Type B pancreatic cell (in vitro differentiated cells): ENCODE measurements at regions not wholly inside any gene's neighbourhood (a gene's known extent, or its start where the extent isn't known, plus 50 kb on each side); places are given as distances from the start of the nearest gene placed in this dataset.

Experiments
- DNase-seq: peaks from one replicate; pipeline ENCODE4 v3.0.0; 2021; ENCODE audit warnings: mixed read lengths; ENCODE audit not compliant: unreplicated experiment; ENCODE audit errors: extremely low spot score
- H3K27ac Mint-ChIP-seq: 2 replicates; pipeline ENCODE4 v1.8.0; 2021; ENCODE audit warnings: mild to moderate bottlenecking, mixed read lengths
- H3K27me3 Mint-ChIP-seq: 2 replicates; pipeline ENCODE4 v1.8.0; 2021; ENCODE audit warnings: mixed read lengths
- H3K36me3 Mint-ChIP-seq: 2 replicates; pipeline ENCODE4 v1.8.0; 2021; ENCODE audit warnings: mixed read lengths
- H3K4me1 Mint-ChIP-seq: one replicate; pipeline ENCODE4 v1.8.0; 2021; ENCODE audit warnings: mixed read lengths; ENCODE audit not compliant: unreplicated experiment
- H3K4me3 Mint-ChIP-seq: 2 replicates; pipeline ENCODE4 v1.8.0; 2021; ENCODE audit warnings: mild to moderate bottlenecking, mixed read lengths
- H3K9me3 Mint-ChIP-seq: 2 replicates; pipeline ENCODE4 v1.8.0; 2021; ENCODE audit warnings: mixed read lengths
- CTCF ChIP-seq: fragments of 200-600 bp; sonication (generic); conservative IDR thresholded peaks from 2 replicates; pipeline ENCODE4 v1.5.0; 2021; ENCODE audit warnings: antibody characterized with exemption, mild to moderate bottlenecking

- Mint-ChIP-seq H3K4me3 (no peak overlapping the region), H3K4me1 (peaks cover 30% of the 10 kb centered on the region), H3K27me3 (peaks cover 10% of the 10 kb centered on the region), H3K36me3 (no peaks in the 10 kb centered on the region), H3K9me3 (peaks cover 5% of the 10 kb centered on the region), H3K27ac (no peak overlapping the region)
- no peak for TF ChIP-seq CTCF
- DNase-seq, result no peak
Observed at GRCh38 chr4:108342325-108342970, 173.7 kb upstream of the LEF1 start.

GRCh38 chr4:108337923-108338322 lies 169.2 kb upstream of the LEF1 start:
- Mint-ChIP-seq H3K4me1 (peaks cover 43% of the 10 kb centered on the region), H3K4me3 (no peak overlapping the region), H3K27me3 (peaks cover 8% of the 10 kb centered on the region), H3K27ac (no peak overlapping the region), H3K9me3 (no peaks in the 10 kb centered on the region), H3K36me3 (no peaks in the 10 kb centered on the region)
- TF ChIP-seq CTCF, result no peak
- DNase-seq, result no peak

GRCh38 chr4:108336076-108336475 lies 167.3 kb upstream of the LEF1 start:
- no peaks in the 10 kb centered on the region for H3K36me3 Mint-ChIP-seq
- H3K27me3 Mint-ChIP-seq, result no peaks in the 10 kb centered on the region
- no peak overlapping the region for H3K4me3 Mint-ChIP-seq
- no peak overlapping the region for H3K27ac Mint-ChIP-seq
- H3K4me1 Mint-ChIP-seq, result peaks cover 39% of the 10 kb centered on the region
- no peak for TF ChIP-seq CTCF
- no peak for DNase-seq
- no peaks in the 10 kb centered on the region for H3K9me3 Mint-ChIP-seq

- Mint-ChIP-seq H3K27ac (no peak overlapping the region), H3K9me3 (no peaks in the 10 kb centered on the region), H3K4me3 (no peak overlapping the region), H3K4me1 (peaks cover 35% of the 10 kb centered on the region), H3K36me3 (no peaks in the 10 kb centered on the region), H3K27me3 (peaks cover 2% of the 10 kb centered on the region)
- DNase-seq, result no peak
- TF ChIP-seq CTCF, result no peak
Observed at GRCh38 chr4:108335081-108335480, 166.3 kb upstream of the LEF1 start.

GRCh38 chr4:108334031-108334430 lies 165.3 kb upstream of the LEF1 start:
- H3K4me1 Mint-ChIP-seq, result peaks cover 33% of the 10 kb centered on the region
- no peak for TF ChIP-seq CTCF
- H3K27ac Mint-ChIP-seq, result no peak overlapping the region
- peaks cover 4% of the 10 kb centered on the region for H3K27me3 Mint-ChIP-seq
- no peaks in the 10 kb centered on the region for H3K36me3 Mint-ChIP-seq
- DNase-seq, result no peak
- H3K9me3 Mint-ChIP-seq, result no peaks in the 10 kb centered on the region
- no peak overlapping the region for H3K4me3 Mint-ChIP-seq
